HUDEP-2 (cell line): ENCODE measurements at regions not wholly inside any gene's neighbourhood (a gene's known extent, or its start where the extent isn't known, plus 50 kb on each side); places are given as distances from the start of the nearest gene placed in this dataset.

Source experiments
- DNase-seq, 76 experiments: peaks; one replicate each; lab custom pipeline; 2025; ENCODE audit not compliant: unreplicated experiment in 76 of 76; lab: John Stamatoyannopoulos, UW

DNA sequence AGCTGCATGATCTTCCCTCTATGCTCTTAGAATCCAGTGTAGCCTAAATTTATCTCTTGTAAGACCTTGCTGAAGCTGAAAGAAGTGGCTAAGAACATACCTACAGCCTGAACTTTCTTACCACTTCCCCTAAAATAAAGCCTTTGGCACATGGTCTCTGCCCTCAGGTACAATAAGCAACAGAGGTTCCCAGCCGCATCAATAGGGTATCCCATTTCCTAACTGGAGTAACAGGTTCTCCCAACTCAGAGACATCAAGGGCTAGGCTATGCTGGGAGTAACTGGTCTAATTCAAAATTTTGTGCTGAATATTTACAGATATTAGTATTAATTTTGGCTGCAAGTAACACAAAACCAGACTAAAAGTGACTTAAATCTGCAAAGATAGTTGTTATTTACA lies 335.8 kb upstream of the TRPC7 start:
- no peak for DNase-seq

DNA sequence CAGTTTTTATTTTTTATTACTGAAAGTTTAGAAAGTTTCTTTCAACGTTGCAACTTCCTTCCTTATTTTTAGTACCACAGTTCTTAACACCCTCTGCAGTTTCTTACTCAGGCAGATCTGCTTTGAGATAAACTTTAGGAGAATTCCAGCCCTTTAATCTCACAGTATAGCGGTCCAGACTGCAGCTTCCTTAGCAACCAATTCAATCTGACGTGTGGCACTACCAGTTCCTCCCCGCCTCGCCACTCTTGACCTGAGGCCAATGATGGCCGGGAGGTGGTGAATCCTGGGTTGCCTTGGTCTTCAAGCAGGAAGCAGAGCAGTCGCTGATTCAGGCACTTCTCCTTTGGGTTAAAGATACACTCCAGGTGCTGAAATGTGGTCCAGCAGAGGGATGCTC lies 334.3 kb upstream of the TRPC7 start:
- no peak for DNase-seq

DNA sequence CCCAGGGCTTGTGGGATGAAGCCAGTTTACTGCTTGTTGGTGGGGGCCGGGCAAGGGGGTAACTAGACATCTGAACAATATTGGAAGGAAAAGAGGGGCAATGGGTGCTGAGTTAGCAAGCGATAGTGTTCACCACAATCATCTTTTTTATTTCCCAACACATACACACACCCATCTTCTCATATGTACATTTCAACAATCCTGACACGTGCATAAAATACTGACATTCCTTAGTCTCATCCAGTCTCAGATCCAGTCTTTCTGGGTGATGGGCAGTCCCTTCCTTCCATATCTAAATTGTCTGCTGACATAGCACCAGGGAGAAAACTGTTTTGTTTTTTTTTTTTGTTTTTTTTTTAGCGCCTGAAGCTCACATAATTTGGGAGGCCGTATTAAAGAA lies 333.6 kb upstream of the TRPC7 start:
- no peak for DNase-seq

DNA sequence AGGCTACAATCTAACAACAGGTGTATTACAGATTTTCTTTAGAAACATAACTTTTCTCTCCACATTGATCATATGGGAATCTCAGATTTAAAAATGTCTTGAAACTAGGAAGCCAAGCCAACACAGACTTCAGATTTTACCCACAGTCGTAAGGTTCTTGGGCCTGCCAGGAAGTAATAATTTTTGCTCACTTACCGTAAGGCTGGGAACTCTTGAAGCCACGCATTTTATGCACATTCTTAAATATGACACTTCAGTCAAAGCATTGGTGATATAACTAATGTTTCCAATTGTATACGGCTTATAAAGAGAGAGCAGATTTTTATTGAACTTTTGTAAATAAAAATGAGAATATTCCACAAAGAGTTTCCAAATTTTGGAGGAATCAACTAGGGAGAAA lies 328.9 kb upstream of the TRPC7 start:
- DNase-seq, result no peak

DNA sequence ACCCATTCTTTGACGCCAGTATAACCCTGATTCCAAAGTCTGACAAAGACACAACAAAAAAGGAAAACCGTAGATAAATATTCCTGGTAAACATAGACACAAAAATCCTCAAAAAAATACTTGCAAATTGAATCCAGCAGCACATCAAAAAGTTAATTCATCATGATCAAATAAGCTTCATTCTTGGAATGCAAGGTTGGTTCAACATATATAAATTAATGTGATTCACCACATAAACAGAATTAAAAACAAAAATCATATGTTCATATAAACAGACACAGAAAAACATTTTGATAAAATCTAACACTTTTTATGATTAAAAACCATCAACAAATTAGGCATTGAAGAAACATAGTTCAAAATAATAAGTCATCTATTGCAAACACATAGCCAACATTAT lies 324.2 kb upstream of the TRPC7 start:
- no peak for DNase-seq

DNA sequence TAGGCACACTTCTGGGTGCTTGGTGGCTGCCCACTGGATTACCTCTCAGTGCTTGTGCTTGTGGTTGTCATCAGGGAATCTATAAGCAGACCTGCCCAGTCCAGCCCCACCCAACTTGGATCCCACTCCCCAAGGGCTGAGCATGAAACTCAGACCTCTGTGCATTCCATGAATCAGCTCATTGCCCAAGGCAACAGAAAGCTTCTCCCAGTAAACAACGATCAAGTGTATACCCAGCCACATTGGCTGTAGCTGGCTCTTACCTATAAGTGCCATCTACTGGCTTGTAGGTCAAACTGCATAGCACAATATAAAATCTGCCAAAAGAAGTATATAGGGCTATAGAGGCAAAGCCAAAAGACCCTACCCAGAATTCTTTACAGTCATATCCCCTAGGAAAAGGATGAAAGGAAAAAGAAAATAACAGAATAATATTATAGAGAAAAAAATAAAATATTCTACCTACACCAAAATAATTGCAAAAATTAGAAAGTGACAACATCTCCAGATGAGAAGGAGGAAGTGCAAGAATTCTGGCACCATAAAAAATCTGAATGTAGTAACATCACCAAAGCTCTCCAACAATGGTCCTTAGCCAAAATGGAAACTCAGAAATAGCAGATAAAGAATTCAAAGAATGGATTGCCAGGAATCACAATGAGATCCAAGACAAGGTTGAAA lies 321.0 kb upstream of the TRPC7 start:
- peak in 6 of 76 experiments; percentile 1 to 9 (median 3) for DNase-seq

DNA sequence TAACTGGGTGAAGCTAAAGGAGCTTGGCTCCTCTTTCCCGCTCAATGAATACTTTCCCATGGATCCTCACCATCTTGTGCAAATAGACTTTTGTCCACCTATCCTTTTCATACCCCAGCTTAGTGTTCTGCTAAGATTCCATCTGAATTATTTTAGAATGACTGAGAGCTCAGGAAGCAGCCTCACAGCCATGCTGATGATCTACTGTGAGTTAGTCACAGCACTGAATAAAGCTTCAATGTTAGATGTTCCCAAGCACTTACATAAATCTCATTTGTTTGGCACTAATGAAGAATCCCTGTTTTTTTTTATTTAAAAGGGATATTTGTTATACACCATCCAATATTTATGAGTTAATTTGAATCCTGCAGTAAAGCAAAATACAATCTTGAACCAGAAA lies 317.6 kb upstream of the TRPC7 start:
- no peak for DNase-seq

DNA sequence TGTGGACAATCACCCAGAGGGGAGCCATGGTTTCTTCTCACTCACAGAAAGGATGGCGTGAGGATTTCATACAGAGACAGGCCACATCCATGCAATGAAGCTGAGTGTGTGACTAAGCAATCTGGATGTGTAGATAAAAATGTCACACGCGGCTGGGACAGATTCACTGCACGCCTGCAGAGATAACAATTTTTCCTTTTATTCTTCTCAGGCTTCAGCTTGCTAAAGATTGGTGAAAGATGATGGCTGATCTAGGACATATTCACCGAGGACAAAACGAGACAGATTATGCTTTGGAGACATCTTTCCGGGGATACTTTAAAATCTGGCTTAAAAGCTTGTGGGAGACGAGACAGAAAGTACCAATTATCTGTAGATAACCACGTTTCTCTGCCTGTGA lies 313.9 kb upstream of the TRPC7 start:
- DNase-seq, result peak in 24 of 76 experiments; percentile 2 to 68 (median 18)

DNA sequence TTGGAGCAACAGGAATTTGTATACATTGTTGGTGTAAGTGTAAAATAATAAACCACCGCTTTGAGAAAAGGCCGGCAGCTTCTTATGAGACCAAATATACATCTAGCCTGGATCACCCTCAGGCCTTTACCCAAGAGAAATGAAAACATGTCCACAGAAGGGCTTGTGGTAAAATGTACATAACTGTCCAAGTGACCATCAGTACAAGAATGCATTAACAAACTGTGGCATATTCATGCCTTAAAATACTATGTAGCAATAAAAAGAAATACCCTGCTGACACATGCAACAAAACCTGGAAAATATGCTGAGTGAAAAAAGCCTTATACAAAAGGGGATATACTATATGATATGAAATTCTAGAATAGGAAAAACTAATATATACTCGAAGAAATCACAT lies 311.9 kb upstream of the TRPC7 start:
- no peak for DNase-seq

DNA sequence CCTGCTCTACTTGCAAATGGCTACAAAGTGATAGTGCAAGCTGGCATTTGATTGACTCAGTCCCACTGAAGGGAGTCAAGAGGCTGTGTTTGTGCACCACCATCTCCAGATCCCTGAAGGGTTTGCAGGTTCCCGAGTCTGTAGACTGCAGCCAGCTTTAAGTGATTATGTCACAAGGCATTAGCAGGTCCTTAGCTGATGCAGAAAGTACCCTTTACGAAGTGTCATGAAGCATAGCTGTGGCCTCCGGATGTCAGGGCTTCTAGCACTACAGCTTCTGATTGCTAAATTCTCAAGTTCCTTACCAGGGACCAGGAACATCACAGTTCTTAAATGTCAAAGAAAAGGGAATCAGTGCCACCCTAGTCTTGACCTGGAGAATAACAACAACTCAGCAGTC lies 311.3 kb upstream of the TRPC7 start:
- no peak for DNase-seq

DNA sequence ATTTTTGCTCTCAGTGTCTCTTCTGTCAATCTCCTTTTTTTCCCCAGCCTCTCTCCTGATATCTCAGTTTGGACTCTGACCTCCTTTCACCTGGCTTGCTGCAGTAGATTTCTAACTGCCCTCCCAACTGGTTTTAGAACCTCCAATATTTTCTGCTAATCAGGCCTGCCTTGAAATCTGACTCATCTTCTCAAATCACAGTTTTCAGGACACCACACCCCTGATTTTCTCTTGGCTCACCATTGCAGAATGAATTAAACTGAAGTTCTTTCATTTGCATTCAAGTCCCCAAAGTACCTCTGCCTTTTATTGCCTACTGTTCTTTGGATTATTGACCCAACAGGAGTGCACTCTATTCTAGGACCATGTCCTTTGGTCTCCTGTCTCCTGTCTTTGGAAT lies 310.4 kb upstream of the TRPC7 start:
- DNase-seq, result no peak

DNA sequence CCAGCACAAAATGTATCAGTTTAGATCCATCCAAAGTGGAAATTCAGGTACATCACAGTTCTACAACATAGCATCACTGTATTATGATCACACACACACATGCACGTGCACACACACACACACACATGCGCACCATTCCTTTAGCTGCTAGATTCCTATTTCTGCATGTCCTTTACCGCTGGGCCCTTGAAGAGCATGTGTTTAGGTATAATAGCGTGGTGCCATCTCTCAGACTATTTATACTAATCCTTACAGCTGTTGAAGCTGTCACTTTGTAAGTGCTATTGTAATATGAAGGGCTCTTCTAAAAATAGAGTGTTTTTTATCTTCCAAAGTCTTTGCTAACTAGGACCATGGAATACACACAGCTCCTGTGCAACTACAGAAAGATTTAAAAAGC lies 308.8 kb upstream of the TRPC7 start:
- DNase-seq, result no peak

DNA sequence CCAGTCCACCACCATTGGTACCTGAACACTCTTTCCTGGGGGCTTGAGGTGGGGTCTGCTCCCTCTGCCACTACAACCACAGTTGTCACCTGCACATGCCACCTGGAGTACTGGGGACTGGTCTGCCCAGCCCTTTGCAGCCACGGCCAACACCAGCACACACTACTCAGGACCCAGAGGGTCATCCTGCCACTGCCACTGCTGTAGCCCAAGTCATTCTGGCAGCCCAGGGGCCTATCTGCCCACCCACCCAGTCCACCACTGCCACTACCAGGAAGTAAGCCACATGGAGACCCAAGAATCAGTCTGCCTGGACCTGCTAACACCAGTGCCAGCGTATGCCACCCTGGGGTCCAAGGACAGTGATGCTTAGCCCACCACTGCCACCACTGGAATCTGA lies 302.4 kb upstream of the TRPC7 start:
- no peak for DNase-seq

DNA sequence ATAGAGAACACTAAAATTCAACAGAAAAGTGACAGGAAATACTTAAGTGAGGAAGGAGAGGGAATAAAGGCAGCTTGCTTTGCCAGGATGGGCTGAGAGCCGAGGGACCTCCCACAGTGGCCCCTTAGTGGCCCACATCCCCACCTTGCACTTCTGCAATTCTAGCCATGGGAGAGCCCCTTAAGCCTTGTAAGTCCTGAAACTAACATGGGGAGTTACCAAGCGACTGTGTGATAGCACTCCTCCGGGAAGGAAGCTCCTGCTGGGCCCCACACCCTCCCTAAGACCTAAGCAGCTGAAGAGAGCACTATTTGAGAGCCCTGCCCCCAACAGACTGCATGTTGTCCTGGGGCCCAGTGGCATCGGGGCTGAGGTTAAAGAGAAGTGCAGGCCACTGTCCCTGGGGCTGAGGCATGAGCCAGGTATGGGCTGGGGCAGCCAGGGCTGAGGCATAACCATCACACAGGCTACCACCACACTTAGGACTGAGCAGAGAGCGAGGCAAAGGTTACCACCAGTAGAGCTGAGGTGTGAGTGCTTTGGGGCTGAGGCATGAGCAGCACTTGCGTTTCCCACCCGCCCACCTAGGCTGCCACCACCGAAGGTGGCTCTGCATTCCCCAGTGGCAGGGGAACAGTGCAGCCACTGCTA lies 301.8 kb upstream of the TRPC7 start:
- no peak for DNase-seq

DNA sequence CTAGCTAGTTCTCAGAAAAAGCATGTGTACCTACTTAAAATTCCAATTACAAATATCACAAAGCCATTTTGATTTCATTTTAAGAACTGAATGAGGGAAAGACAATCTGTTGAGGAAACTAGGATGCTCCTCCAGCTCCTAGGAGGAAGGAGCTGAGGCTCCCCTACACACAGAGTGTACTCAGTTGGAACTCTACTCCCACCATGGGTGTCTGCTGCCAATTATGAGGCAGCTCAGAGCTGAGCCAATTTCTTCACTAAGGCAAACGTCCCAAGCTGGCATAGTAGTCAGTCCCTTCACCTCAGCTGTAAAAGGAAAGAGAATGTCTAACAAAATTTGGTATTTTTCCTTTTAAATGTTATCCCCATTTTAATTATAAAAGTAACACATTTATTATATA lies 300.0 kb upstream of the TRPC7 start:
- no peak for DNase-seq

DNA sequence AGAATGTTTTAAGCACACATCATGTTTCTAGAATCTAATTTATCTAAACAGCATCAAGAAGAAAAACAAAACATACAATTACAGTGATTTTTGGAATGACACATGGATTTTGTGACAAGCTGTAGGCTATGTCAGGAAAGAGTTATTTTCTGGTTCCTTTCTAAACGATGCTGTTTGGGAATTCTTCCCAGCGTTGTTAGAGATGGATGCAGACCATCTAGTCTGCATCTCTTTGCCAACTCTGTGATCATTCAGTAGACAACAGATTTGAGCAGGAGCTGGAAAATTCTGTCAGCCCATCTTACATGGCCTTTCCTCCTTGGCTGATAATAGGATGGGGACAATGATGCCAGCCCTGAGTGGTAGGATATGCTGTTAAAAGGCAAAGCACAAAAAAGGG lies 295.7 kb upstream of the TRPC7 start:
- DNase-seq, result no peak

DNA sequence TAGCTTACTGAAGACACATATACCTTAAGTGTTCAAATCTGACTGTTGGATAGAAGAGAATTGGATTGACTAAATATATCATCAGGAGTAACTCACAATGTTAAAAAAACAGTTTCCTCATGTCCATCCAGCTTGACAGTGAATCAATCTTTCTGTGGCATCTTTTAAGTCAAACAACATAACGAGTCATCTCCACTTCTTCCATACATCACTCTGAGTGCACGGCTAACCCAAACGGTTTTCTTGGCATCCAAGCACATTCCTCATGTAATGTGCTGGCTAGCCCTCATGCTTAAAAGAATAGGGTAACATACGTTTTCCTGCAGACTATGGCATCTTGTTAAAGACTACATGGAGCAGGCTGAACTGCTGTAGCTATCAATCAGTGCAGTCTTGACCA lies 291.5 kb upstream of the TRPC7 start:
- no peak for DNase-seq

DNA sequence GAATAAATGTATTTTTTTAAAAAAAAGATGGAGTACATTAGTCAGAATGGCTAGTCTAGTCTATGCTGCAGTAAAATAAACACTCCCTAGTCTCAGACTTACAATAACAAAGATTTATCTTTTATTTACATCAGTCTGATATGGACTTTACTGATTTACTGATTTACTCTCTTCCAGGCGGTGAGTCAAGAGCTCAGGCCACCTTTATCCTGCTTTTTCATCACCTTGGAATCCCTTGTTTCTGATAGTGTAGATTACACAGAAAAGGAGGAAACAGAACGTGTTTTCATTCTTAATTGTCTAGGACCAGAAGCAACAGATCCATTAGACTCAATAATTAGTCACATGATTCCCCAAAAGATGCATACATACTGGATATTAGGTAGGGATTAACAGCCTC lies 290.1 kb upstream of the TRPC7 start:
- DNase-seq, result no peak

DNA sequence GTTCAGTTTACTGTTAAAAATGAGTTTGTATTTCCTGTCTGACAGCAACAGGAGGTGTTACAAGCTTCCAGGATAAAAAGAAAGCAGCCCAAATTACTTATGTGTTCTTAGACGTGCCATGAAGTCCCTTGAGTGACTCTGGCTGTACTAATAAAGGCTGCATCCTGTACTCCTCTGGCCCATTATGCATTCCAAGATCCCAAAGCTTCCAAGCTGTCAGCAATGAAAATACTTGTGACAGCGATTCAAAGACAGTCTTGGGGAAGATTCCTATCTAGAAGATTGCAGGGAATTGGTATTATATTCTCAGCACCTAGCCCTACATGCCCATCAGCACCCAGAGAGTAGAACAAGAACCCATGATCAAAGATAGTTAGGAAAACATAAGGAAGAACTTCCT lies 281.6 kb upstream of the TRPC7 start:
- no peak for DNase-seq

DNA sequence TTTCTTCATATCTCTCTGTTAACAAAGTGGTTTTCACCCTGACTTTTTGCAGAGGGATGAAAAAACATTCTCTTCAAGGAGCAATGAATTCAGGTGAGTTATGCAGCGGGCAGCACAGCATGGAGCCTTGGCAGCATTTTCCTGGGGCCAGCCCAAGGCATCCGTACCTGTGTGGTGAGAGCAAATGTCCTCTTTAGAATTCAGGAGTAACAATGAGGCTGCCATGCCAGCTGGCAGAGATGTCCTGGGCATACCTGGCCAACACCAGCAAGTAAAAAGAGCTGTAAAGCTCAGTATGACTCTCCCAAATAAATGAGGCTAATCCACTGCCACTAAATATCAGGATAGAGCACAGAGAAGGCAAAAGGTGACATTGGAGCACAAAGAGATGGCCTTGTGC lies 277.6 kb upstream of the TRPC7 start:
- no peak for DNase-seq

DNA sequence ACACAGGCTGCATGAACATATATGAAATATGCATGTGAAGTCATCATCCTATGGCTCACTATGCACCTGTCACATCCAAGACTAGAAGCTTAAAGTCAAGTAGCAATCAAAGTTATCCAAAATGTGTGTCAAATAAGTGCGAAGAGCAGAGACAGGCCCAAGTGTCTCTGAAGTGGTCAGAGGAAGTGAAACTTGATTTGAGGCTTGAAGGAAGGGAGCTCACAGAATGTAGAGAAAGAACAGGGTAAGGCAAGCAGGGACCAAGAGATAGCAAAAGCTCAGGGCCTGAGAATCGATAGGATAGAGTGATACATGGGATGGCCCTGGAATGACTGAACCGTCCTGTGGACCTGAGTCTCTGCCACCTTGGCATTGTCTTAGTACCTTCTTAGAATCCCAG lies 274.3 kb upstream of the TRPC7 start:
- no peak for DNase-seq

DNA sequence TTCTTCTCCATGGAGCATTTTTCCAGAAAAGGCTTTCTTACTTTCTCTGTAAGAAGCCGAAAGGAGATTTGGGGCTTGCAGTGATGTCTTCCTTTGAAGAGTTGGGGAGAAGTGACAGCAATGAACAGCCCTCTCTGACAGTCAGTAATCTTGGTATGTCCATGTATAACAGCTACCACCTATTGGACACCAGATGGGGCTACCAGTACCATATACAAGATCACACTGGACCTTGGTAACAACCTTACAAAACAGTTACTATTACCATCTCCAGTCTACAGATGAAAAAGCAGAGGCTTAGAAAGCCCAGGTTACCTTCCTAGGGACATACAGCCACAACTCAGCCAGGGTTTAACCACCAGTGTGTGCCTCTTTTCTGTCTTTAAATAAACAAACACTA lies 272.7 kb upstream of the TRPC7 start:
- peak in 2 of 76 experiments; percentile 2 to 12 for DNase-seq

DNA sequence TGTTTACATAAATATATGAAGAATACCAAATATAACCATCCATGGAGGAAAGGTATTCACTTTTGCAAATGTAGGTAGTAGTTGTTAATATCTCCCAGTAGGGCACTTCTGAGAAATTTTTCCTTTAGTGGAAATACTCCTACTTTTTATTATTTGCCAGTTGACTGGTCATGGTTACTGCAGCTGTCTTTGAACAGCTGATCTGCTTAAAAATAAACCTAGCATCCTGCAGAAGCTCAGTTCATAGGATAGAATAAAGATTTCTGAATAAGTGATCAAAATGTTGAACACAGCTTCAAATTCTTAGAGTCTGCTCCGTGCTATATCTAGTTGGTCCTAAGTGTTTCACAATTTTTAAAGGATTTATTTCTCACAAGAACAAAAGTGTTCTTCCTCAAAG lies 270.7 kb upstream of the TRPC7 start:
- no peak for DNase-seq
